Keratinocyte (primary cell): ENCODE measurements at regions not wholly inside any gene's neighbourhood (a gene's known extent, or its start where the extent isn't known, plus 50 kb on each side); places are given as distances from the start of the nearest gene placed in this dataset.

ENCODE experiments used
- CTCF ChIP-seq, 3 experiments: IDR thresholded peaks in 1 of 3; conservative IDR thresholded peaks in 1 of 3; optimal IDR thresholded peaks in 1 of 3; 2 replicates in 2 of 3; 3 replicates in 1 of 3; pipeline versions ENCODE3 to v1.5.1; 2011; ENCODE audit warnings: low read length in 3 of 3, mild to moderate bottlenecking in 3 of 3, moderate library complexity in 2 of 3, control low read depth in 1 of 3, inconsistent platforms in 1 of 3; ENCODE audit not compliant: insufficient read depth in 2 of 3; ENCODE audit errors: extremely low read depth in 1 of 3
- EZH2 ChIP-seq: IDR thresholded peaks from one replicate; pipeline ENCODE4 v1.6.1; 2012; ENCODE audit warnings: inconsistent platforms, mild to moderate bottlenecking, low read length, moderate library complexity

- TF ChIP-seq CTCF (optimal IDR thresholded peaks at IDR 0.05 in 1 of 3, IDR thresholded peaks at IDR 0.05 in 1 of 3, conservative IDR thresholded peaks at IDR 0.05 in 1 of 3; ENCODE audit: extremely low read depth in 1 of 3, insufficient read depth in 2 of 3, low read length in 3 of 3), result no peak
- no peak for TF ChIP-seq EZH2
Observed at GRCh38 chr15:31516874-31517273, 190.2 kb downstream of the KLF13 start.
